Forelimb muscle (tissue), 1 donor: ENCODE measurements at regions not wholly inside any gene's neighbourhood (a gene's known extent, or its start where the extent isn't known, plus 50 kb on each side); places are given as distances from the start of the nearest gene placed in this dataset.

ENCODE experiments used
- DNase-seq: peaks from one replicate; pipeline ENCODE4 v3.0.0-alpha.2; 2013; ENCODE audit warnings: low read depth

GRCh38 chr7:16144361-16144760, 277.0 kb downstream of the CRPPA start:
- no peak for DNase-seq

DNA sequence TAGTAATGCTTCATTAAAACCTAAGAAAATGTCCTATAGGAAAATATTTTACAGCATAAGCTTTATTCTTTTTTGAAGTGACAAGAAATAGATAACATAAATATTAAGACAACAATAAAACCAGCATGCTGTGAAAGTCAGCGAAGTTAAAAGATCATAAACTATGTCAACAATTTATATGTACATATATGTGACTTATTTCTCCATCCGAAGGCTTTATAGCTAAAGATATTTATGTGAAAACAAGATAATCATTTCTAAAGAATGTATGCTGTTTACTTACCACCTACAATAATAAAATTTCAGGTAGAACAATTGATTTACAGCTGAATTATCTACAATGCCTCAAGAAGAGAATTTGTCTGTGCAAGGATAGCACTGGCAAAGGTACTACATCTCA, 283.4 kb downstream of the CRPPA start:
- DNase-seq, result no peak

GRCh38 chr7:16136896-16137295, 284.4 kb downstream of the CRPPA start:
- DNase-seq, result no peak

GRCh38 chr7:16135658-16136057, 285.7 kb downstream of the CRPPA start:
- peak; percentile 26 for DNase-seq

- no peak for DNase-seq
These were observed 290.9 kb downstream of the CRPPA start for GRCh38 chr7:16130111-16131110.

DNA sequence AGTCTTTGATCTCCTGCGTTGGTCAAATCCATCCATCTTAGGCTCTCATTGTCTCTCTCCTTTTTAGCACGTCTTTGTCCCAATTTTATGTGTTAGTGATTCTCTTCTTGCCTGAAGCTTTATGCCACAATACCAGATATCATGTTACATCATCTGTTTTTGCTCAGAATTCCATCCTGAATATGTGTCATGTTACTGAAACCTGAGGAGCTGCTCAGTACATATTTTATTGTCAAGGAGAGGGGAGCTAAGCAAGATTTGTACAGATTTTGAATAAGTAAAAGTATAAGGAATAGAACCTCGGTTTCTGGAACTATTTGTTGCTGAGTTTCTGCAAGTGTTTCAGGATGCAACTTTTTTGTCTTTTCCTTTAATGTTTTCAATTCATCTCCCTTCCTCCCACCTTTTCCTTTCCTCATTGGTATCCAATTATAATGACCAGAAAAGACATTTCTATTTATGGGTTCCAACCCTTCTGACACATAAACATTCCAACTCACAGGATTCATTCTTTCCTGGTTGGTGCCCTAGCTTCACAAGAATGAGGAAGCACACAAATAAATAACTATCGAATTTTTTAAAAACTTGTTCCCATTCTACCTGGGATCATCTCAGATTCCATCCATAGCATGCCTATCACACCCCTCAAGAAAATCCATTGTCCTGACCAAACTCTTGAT, 291.8 kb downstream of the CRPPA start:
- DNase-seq, result no peak

DNA sequence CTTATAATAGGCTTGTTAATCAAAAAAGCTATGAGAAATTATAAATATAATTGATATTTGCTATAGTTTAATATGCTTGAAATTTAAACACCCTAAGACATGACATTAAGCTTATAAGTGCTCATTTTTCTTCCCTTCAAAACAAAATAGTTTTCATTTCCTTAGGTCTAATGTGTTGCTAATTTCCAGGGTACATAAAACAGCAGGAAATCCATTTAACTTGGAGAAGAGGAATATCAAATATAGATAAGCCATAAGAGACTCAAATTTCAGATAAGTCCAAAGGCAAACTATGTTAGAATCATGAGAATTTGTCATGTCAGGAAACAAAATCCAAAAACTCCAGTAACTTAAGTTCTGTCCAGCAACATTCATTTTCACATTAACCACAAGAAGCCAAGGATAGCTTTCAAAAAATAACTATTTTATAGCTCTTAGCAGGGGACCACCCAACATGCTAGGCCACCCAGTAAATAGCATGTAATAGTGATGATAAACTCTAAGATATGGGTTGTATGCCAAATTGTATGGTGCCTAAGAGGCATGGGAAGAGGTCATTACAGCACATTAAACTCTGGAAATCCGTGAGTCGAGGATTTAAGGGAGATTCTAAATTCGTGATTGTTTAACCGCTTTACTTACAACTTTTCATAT, 298.1 kb downstream of the CRPPA start:
- DNase-seq, result no peak

GRCh38 chr7:16121876-16122390, 299.4 kb downstream of the CRPPA start:
- no peak for DNase-seq

- DNase-seq, result no peak
These were observed 306.0 kb downstream of the CRPPA start for GRCh38 chr7:16115374-16115773.

- no peak for DNase-seq
These were observed 306.7 kb downstream of the CRPPA start for GRCh38 chr7:16114633-16115032.

DNA sequence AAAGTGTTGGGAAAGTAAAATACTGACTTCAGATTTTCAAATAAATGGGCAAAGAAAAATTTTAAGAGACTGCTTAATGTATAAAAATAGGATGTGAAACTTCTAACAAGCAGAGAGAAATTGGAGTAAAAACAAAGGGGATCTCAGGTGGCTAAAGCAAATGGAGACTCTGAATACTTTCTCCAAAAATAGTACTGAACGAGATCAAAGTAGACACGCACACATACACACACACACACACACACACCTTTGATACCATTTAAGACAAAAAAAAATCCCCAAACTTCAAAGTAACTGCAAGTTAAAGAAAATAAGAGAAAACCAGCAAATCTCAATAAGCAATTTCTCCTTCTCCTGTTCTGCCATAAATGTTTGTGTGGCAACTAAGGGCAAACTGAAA, 307.3 kb downstream of the CRPPA start:
- DNase-seq, result no peak

DNA sequence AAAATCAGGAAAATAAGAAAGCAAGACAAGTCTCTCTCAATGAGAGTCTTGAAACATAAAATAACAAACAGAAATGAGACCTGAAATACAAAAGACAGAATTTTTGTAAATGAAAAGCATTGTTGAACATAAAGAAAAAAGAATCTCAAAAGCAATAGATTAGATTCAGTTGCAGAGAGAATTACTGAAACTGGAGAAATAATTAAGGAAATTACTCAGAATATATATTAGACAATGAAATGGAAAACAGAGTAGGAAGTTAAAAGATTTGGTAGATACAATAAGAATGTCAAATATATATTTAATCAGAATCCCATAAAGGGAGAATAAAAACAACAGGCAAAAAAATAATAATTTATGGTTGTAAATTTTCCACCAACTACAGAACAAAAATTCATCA, 308.3 kb downstream of the CRPPA start:
- DNase-seq, result no peak

DNA sequence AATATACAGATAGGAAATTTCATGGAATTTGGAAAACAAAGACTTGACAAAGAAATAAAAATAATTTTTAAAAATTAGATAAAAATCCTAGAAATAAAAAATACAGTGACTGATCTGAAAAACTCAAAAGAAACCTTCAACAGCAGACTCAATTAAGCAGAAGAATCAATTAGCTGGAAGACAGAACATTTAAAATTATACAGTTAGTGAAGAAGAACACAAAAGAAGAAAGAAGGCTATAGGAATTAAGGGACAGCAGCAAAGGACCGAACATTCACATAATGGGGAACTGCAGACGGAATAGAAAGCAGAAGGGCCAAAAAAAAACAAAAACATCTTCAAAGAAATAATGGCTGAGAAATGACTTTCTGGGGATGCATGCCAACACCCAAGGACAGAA, 314.5 kb downstream of the CRPPA start:
- DNase-seq, result no peak

- DNase-seq, result no peak
These were observed 315.0 kb downstream of the CRPPA start for GRCh38 chr7:16106300-16106699.

GRCh38 chr7:16099302-16099849, 322.0 kb downstream of the CRPPA start:
- DNase-seq, result no peak

- DNase-seq, result no peak
These were observed 322.7 kb downstream of the CRPPA start for GRCh38 chr7:16098585-16099179.

DNA sequence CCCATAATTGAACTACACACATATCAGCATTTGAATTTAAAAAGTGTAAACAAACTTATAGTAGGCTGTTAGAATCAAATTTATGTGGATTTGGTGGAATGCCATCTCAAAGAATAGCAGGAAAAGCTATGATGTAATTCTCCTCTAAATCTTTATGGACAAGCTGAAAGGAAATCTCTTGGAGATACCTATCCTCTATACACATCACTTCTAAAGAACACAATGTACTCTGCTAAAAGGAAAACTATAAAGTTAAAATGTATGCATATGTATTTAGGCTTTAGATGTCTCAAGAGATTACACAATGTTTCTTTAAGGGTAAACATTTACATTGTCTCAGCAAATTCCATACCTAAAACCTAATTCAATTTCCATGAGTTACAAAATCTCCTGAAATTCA, 323.3 kb downstream of the CRPPA start:
- no peak for DNase-seq

- DNase-seq, result no peak
These were observed 326.0 kb downstream of the CRPPA start for GRCh38 chr7:16095171-16095950.

DNA sequence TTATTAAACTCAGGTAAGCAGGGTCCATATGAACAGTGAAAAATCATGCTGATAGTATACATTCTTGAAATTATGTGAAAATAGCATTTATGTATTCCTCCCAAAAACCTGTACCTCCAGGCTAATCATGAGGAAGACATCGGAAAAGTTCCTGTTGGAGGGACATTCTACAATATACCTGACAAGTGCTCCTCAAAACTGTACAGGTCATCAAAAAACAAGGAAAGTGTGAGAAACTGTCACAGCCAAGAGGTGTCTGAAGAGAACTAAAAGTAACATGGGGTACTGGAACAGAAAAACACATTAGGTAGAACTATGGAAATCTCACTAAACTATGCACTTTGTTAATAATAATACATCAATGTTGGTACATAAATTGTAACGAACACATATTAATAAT, 326.7 kb downstream of the CRPPA start:
- no peak for DNase-seq

DNA sequence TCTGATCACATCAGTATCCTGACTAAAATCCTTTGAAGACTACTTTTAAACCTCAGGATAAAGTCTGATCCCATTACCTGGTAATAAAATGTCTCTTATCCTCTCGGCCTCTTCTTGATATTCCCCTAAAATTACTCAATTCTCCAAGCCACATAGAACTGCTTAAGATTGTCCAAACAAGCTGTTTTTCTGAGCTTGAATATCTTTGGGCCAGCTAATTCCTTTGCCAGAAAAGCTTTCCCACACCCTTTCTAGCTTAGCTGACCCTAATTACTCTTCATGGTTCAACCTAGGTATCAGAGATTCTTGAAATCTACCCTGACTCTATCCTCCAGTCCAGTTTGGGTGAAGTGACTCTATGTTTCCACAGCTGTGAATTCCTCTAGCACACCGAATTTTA, 328.6 kb downstream of the CRPPA start:
- DNase-seq, result no peak
